ENCODE measurements at regions not wholly inside any gene's neighbourhood (a gene's known extent, or its start where the extent isn't known, plus 50 kb on each side); places are given as distances from the start of the nearest gene placed in this dataset.

- no peaks in the 10 kb centered on the region for H3K4me1 Mint-ChIP-seq
- ATAC-seq = no peak
- peaks cover 7% of the 10 kb centered on the region for H3K27me3 Mint-ChIP-seq
- no peak overlapping the region for H3K27ac Mint-ChIP-seq
- H3K9me3 Mint-ChIP-seq = peaks cover 0 to 17% of the 10 kb centered on the region in 2 donors
- no peak overlapping the region for H3K4me3 Mint-ChIP-seq
- no peak for DNase-seq
Observed at GRCh38 chr16:73319737-73320136, 271.8 kb upstream of the ZFHX3 start.

GRCh38 chr16:73319261-73319660 lies 271.3 kb upstream of the ZFHX3 start:
- Mint-ChIP-seq H3K27ac (no peak overlapping the region), H3K9me3 (peaks cover 0 to 12% of the 10 kb centered on the region in 2 donors), H3K4me1 (no peaks in the 10 kb centered on the region), H3K4me3 (no peak overlapping the region), H3K27me3 (peaks cover 3% of the 10 kb centered on the region)
- DNase-seq = no peak
- no peak for ATAC-seq

- ATAC-seq (no peak), DNase-seq (no peak)
- Mint-ChIP-seq H3K9me3 (no peaks in the 10 kb centered on the region), H3K27ac (no peak overlapping the region), H3K4me1 (no peaks in the 10 kb centered on the region), H3K27me3 (no peaks in the 10 kb centered on the region), H3K4me3 (no peak overlapping the region)
Observed at GRCh38 chr16:73317321-73317857, 269.5 kb upstream of the ZFHX3 start.

- no peak overlapping the region for H3K4me3 Mint-ChIP-seq
- H3K27me3 Mint-ChIP-seq = no peaks in the 10 kb centered on the region
- no peak overlapping the region for H3K27ac Mint-ChIP-seq
- ATAC-seq (no peak), DNase-seq (no peak)
- H3K9me3 Mint-ChIP-seq = peaks cover 0 to 7% of the 10 kb centered on the region in 2 donors
- H3K4me1 Mint-ChIP-seq = no peaks in the 10 kb centered on the region
Observed at GRCh38 chr16:73315645-73316044, 267.7 kb upstream of the ZFHX3 start.

- no peak overlapping the region for H3K27ac Mint-ChIP-seq
- no peak overlapping the region for H3K4me3 Mint-ChIP-seq
- DNase-seq = no peak
- no peaks in the 10 kb centered on the region for H3K27me3 Mint-ChIP-seq
- no peak for ATAC-seq
- peaks cover 0 to 7% of the 10 kb centered on the region in 2 donors for H3K9me3 Mint-ChIP-seq
- no peaks in the 10 kb centered on the region for H3K4me1 Mint-ChIP-seq
Observed at GRCh38 chr16:73313950-73314349, 266.0 kb upstream of the ZFHX3 start.

- Mint-ChIP-seq H3K27ac (no peak overlapping the region), H3K9me3 (peaks cover 0 to 7% of the 10 kb centered on the region in 2 donors), H3K4me1 (no peaks in the 10 kb centered on the region), H3K27me3 (no peaks in the 10 kb centered on the region), H3K4me3 (no peak overlapping the region)
- ATAC-seq = no peak
- DNase-seq = no peak
Observed at GRCh38 chr16:73311857-73312723, 264.2 kb upstream of the ZFHX3 start.

- no peak overlapping the region for H3K4me3 Mint-ChIP-seq
- H3K4me1 Mint-ChIP-seq = no peaks in the 10 kb centered on the region
- DNase-seq = no peak
- H3K27me3 Mint-ChIP-seq = no peaks in the 10 kb centered on the region
- no peak overlapping the region for H3K27ac Mint-ChIP-seq
- ATAC-seq = no peak
- H3K9me3 Mint-ChIP-seq = peaks cover 0 to 7% of the 10 kb centered on the region in 2 donors
Observed at GRCh38 chr16:73308771-73309170, 260.8 kb upstream of the ZFHX3 start.

GRCh38 chr16:73306901-73307413 lies 259.0 kb upstream of the ZFHX3 start:
- no peak for ATAC-seq
- H3K9me3 Mint-ChIP-seq = peaks cover 0 to 4% of the 10 kb centered on the region in 2 donors
- H3K27ac Mint-ChIP-seq = no peak overlapping the region
- no peaks in the 10 kb centered on the region for H3K27me3 Mint-ChIP-seq
- H3K4me1 Mint-ChIP-seq = no peaks in the 10 kb centered on the region
- no peak for DNase-seq
- no peak overlapping the region for H3K4me3 Mint-ChIP-seq

GRCh38 chr16:73304008-73304774 lies 256.3 kb upstream of the ZFHX3 start:
- no peak for DNase-seq
- no peaks in the 10 kb centered on the region for H3K4me1 Mint-ChIP-seq
- no peak overlapping the region for H3K4me3 Mint-ChIP-seq
- H3K27ac Mint-ChIP-seq = no peak overlapping the region
- H3K27me3 Mint-ChIP-seq = no peaks in the 10 kb centered on the region
- no peaks in the 10 kb centered on the region for H3K9me3 Mint-ChIP-seq
- ATAC-seq = no peak

- no peak for DNase-seq
- no peak overlapping the region for H3K4me3 Mint-ChIP-seq
- no peak overlapping the region for H3K27ac Mint-ChIP-seq
- no peaks in the 10 kb centered on the region for H3K27me3 Mint-ChIP-seq
- H3K9me3 Mint-ChIP-seq = no peaks in the 10 kb centered on the region
- H3K4me1 Mint-ChIP-seq = no peaks in the 10 kb centered on the region
- ATAC-seq = no peak
Observed at GRCh38 chr16:73302942-73303341, 255.0 kb upstream of the ZFHX3 start.

GRCh38 chr16:73301984-73302383 lies 254.1 kb upstream of the ZFHX3 start:
- ATAC-seq (no peak), DNase-seq (no peak)
- H3K4me3 Mint-ChIP-seq = no peak overlapping the region
- H3K9me3 Mint-ChIP-seq = no peaks in the 10 kb centered on the region
- no peak overlapping the region for H3K27ac Mint-ChIP-seq
- no peaks in the 10 kb centered on the region for H3K4me1 Mint-ChIP-seq
- no peaks in the 10 kb centered on the region for H3K27me3 Mint-ChIP-seq

GRCh38 chr16:73299346-73299745 lies 251.4 kb upstream of the ZFHX3 start:
- Mint-ChIP-seq H3K4me3 (no peak overlapping the region), H3K27ac (no peak overlapping the region), H3K27me3 (no peaks in the 10 kb centered on the region), H3K4me1 (no peaks in the 10 kb centered on the region), H3K9me3 (no peaks in the 10 kb centered on the region)
- ATAC-seq (no peak), DNase-seq (no peak)

- no peaks in the 10 kb centered on the region for H3K9me3 Mint-ChIP-seq
- H3K27ac Mint-ChIP-seq = no peak overlapping the region
- no peaks in the 10 kb centered on the region for H3K27me3 Mint-ChIP-seq
- no peaks in the 10 kb centered on the region for H3K4me1 Mint-ChIP-seq
- ATAC-seq (no peak), DNase-seq (no peak)
- no peak overlapping the region for H3K4me3 Mint-ChIP-seq
Observed at GRCh38 chr16:73298562-73298961, 250.6 kb upstream of the ZFHX3 start.

- DNase-seq = no peak
- H3K9me3 Mint-ChIP-seq = peaks cover 0 to 7% of the 10 kb centered on the region in 2 donors
- no peak for ATAC-seq
- H3K27ac Mint-ChIP-seq = no peak overlapping the region
- H3K27me3 Mint-ChIP-seq = no peaks in the 10 kb centered on the region
- no peak overlapping the region for H3K4me3 Mint-ChIP-seq
- H3K4me1 Mint-ChIP-seq = no peaks in the 10 kb centered on the region
Observed at GRCh38 chr16:73290258-73290657, 242.3 kb upstream of the ZFHX3 start.

GRCh38 chr16:73289232-73289631 lies 241.3 kb upstream of the ZFHX3 start:
- peaks cover 0 to 7% of the 10 kb centered on the region in 2 donors for H3K9me3 Mint-ChIP-seq
- H3K4me1 Mint-ChIP-seq = no peaks in the 10 kb centered on the region
- DNase-seq (no peak), ATAC-seq (peak; percentile 76)
- H3K27ac Mint-ChIP-seq = no peak overlapping the region
- no peaks in the 10 kb centered on the region for H3K27me3 Mint-ChIP-seq
- H3K4me3 Mint-ChIP-seq = no peak overlapping the region

GRCh38 chr16:73288520-73288919 lies 240.6 kb upstream of the ZFHX3 start:
- DNase-seq = no peak
- ATAC-seq = no peak
- H3K4me1 Mint-ChIP-seq = no peaks in the 10 kb centered on the region
- H3K27me3 Mint-ChIP-seq = no peaks in the 10 kb centered on the region
- H3K27ac Mint-ChIP-seq = no peak overlapping the region
- peaks cover 0 to 7% of the 10 kb centered on the region in 2 donors for H3K9me3 Mint-ChIP-seq
- no peak overlapping the region for H3K4me3 Mint-ChIP-seq

Data from stimulated activated naive CD8-positive, alpha-beta T cell treated with anti-CD3 and anti-CD28 coated beads, Interleukin-15, amount 100 ng/mL, for 72 hours (primary cell).